HK-2 (cell line): ENCODE measurements at regions not wholly inside any gene's neighbourhood (a gene's known extent, or its start where the extent isn't known, plus 50 kb on each side); places are given as distances from the start of the nearest gene placed in this dataset.

Source experiments
- DNase-seq: peaks from one replicate; pipeline ENCODE4 v3.0.0-alpha.2; 2018; ENCODE audit not compliant: unreplicated experiment

DNA sequence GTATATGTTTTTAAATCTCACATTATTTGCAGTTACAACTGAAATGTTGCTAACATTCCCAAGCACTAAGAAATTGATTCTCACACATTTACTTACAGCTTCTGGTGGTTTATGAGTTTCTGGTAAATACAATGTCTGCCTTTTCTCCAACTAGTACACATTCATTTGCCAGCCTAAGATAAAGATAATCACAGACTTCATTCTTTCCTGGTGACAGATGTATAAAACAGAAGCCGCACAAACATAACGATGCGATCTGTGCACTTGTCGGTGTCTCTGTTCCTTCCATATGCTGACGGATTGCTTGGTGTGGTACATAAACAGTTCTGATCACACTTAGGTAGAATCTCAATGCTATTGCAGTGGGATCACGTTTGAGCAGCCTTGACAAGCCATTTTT is 100.4 kb upstream of the DDX18 start:
- DNase-seq: no peak

DNA sequence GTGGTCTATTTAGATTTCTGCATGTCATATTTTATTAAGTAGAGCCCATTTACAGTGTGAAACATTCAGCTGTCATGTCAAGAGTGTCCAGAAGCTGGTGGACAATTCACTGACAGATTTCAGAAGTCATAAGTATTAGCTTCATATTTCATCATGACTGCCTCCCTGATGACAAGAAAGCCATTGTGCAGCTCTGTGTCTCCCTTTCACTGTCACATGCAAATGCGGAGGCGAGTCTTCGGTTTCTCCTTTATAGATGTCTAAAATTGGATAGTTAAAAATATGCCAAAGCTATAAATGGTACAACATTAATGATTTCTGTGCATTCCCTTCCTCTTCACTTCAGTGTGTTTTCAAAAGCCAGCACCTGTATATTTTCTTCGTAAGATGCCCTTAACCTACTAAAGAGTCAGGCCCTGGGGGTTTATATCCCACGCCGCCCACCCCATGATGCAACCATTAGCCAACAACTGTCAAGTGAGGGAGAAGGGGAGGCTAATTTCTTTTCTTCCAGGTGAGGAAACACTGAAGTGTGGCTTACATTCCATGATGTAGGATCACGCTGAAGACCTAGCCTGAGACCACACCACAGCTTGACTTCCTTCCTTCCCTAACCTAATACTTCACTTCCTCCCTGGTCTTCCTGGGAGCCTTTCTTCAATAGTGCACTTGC is 99.6 kb upstream of the DDX18 start:
- DNase-seq: no peak

DNA sequence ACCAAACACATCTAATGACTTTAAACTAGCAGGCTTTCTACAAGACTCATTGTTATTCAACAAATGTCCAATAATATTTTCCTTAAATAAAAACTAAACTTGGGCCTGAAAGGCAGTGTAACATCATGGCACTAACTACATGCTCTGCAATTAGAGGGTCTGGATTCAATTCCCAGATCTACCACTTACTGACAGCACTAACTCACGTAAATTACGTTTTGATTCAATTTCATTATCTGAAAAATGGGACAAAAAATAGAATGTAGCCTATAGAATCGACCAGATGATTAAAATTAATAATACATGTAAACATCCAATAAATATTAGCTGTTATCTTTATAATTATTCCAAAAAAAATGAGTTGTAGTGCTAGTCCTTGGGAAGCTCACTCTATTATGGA is 98.0 kb upstream of the DDX18 start:
- DNase-seq: no peak

DNA sequence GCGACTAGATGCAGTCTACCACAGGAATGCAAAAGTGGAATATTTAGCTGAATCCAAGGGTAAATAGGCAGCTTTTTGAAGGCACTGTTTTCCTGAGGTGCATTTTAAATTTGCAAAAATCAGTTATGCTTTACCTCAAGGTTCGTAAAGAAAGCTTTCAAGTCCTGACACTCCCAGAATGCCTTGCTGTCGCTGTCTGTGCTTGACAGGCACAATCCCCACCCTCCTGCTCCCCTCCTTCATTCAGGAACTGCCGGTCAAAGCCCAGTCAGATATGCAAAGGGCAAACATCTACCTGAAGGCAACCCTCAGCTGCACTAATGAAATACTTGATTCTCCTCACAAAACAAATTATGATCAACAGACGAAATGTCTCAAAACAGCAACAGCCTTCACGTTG is 97.4 kb upstream of the DDX18 start:
- no peak for DNase-seq

DNA sequence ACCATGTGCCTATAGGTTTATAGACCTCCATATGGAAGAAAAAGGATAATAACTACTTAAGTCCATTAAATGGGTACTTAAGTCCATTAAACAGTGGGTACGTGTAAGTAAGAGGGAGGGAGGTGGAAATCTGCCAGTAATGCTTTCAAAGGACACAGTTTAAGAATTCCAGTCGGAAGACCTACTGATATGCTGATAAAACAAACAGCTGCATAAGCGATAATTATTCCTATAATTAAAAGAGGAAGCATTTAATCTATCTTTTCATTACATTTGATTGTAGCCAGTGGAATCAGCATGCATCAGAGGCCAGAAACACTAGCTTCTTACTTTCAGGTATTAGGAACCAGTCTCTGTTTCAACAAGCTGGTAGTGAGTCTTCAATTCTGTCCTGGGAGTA is 96.4 kb upstream of the DDX18 start:
- no peak for DNase-seq

DNA sequence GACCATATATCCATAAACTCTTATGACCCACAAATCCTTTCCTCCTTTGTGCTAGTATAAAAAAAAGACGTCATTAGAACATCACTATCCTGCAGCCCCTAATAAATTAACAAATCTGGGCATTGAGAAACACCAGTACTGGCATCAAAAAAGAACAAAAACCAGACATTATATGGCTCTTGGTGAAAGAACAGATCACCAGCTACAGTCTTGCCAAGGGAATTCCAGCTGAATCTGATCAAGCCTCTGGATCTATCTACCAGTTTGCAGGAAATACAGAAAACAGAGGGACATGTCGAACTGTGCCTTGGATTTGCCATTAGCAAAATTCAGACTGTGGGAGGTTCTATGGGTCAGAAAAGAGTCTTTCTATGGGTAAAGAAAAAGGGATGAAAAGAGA is 93.7 kb upstream of the DDX18 start:
- no peak for DNase-seq

DNA sequence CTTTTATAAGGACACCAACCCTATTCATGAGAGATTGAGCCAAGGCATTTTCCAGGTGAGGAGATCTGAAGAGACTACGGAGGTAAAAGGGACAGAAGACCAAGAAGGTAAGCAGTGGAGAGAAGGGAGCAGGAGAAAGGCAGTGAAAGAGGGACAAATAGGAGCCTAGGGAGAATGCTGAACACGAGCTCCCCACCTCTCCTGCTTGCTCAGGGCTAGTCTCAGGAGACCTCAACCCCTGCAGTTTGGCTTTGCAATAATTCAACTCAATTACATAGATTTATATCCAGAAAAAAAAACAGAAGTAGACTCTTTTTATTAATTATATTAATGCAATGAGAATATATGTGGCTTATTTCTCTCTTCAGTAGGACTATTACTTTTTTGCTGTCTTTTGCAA is 91.0 kb upstream of the DDX18 start:
- no peak for DNase-seq

DNA sequence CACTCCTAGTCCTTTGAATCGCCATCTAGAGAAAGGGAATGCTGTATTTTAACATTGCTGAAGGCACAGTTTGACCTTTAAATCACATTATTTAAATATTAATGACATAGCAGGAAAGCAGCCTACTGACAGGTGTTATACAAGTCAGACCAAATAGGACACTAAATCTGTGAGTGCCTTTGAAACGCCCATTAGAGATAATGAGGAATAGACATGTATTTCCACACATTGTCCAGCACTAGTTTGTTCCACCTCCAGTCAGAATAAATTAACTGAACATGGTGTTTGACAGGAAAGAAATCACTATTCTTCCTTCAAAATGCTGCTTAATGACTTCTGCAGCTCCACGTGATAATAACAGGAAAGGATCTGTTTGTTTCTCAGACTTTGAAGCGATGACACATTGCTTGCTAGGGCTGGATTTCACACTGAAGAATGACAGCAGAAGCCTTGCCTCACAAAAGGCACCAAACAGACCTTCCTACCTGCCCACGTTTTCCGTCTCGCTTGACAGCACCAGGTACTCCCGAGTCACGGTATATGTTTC is 90.5 kb upstream of the DDX18 start:
- no peak for DNase-seq

DNA sequence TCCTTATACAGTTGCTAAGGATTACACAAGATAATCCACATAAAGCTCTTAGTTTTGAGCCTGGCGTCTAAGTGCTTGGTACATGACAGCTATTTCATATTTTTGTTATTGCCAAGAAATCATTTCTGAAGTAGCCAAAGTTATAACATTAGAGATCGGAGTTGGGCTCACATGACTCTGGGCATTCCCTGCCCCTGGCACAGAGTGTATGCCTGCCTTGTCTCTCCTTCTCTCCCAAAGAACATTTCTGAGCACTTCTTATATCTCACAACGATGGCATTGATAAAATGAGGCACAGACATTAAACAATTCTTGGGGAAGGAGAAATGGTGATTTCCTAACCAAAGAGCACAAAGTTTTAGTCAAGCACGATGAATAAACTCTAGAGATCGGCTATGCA is 87.7 kb upstream of the DDX18 start:
- no peak for DNase-seq

DNA sequence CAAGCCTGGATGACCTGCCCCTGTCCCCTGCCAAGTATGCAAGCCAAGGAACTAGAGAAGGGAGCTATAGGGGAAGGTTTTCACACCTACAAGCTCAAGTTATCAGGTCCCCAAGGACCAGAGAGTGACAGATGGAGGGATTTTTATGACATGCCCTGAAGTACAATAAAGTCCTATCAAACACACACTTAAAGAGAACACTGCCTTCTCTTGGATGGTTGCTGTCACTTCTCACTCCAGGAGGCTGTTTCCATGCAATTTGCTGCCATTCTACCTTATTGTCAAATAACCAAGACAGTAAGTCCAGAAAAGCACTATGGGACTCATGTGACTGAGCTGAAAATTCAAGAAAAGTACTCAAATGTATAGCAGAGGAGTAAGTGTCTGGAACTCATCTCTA is 76.6 kb upstream of the DDX18 start:
- no peak for DNase-seq

DNA sequence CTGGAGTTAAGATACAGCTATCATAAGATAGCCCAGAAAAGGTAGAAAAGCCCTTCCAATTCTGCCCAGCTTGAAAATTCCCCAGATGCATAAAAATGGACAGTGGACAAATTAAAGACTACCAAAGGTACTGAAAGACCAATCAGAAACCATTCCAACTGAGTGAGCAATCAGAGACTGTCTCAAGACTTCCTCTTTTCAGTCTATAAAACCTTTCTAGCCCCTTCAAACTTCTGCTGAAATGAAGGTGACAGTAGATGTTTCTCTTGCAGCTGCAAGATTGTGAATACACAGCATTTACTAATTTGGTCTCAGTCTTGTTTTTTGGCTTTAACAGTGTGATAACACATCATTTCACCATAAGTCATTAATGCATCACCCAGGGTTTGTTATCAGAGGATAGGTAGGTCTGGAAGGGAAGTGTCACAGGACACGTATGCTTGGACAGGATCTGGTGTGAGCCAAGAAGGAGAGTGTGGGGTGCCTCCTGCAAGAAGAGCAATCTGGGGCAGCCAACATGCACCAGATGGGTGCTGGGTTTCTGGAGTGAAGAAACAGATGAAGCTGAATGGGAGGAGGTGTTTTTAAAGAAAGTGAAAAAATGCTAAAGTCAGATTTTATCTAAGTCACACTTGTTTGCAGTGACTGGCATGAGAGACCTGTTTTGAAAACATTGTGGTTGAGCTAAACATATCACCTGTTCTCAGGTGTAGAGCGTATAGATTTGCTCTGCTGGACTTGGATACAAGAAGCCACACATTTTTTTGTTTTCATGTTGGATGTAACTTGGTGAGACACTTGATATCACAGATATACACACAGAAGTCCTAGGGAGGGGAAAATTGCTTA is 75.3 kb upstream of the DDX18 start:
- no peak for DNase-seq

DNA sequence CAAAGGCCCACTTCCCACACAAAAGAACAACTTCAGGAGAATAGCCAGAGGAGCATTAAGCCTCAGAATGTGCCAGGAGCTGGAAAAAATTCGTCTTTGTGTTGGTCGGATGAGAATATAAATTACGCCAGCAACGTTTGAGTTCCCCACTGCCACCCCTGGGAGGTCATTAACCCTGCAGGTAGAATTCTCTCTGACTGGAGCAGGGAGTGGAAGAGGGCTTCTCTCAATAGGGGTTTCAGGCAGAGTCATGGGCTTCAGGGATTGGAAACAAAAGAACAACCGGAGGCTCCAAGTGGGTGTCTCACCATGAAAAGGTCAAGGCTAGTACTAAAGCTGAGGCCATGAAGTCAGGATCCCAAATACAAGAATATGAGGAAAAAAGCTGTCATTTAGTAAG is 69.0 kb upstream of the DDX18 start:
- DNase-seq: no peak

DNA sequence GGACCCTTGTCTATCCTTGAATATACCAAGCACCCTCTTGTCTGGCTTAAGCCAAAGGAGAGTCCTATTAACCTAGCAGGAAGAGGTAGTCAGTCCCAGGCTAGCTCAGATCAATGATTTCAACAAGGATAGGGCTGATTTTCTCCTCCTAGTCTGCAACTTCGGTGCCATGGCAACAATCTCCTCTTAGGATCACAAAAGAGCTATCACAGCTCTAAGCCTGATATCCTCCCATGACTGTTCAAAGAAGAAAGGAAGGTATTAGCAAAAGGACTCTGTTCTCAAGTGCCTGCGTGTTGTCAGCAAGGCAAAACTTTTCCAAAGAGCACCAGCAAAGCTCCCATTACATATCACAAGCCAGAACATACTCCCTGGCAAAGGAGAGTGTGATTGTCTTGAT is 58.7 kb upstream of the DDX18 start:
- no peak for DNase-seq

DNA sequence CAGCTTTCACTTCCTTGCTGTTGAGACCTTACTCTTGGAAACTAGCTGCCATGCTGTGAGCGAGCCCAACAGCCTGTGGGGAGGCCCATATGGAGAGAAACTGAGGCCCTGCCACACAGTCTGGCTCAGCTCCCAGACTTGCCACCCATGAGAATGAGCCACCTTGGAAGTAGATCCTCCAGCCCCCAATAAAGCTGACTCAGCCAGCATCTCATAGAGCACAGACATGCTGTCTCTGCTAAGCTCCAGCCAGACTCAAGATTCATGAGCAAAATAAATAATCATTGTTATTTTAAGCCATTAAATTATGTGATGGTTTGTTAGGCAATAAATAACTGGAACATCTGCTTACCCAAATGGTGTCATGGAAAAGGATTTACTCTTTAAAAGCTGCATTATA is 53.6 kb upstream of the DDX18 start:
- DNase-seq: no peak

DNA sequence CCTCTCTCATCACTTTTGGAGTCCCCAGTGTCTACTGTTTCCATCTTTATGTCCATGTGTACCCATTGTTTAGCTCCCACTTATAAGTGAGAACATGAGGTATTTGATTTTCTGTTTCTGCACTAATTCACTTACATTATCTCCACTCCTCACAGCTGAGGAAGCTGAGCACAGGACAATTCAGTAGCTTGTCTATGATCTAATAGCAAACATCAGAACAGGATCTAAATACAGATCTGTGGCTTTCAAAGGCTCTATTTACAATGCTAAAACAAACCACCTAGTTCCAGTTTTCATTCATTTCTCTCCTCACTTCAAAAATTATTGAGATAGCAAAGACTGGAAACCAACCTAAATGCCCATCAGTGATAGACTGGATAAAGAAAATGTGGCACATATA is 52.0 kb upstream of the DDX18 start:
- DNase-seq: no peak

DNA sequence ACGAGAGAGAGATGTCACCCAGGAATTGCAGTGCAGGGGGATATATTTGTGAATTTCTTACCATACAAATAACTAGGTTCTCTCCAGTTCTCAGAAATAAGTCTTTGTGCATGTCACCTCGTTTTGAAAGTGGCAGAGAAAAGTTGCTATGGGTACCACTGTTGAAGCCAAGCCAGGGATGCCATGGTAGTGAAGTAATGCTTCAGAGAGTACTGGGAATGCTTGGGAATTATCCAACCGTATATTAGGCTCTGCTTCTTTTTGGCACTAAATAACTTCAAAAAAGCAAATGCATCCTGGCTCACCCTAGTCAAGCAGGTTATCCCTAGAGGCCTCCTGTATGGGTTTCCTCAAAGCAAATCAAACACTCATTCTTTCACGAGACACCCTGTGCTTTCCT is 50.7 kb upstream of the DDX18 start:
- DNase-seq: no peak
